K562 (cell line): ENCODE measurements at regions not wholly inside any gene's neighbourhood (a gene's known extent, or its start where the extent isn't known, plus 50 kb on each side); places are given as distances from the start of the nearest gene placed in this dataset.

Source experiments
- ATAC-seq: fragments of 200-7000 bp; cut with Tn5 transposase; 3 replicates; pipeline ENCODE4 v1.9.1; 2020; ENCODE audit warnings: moderate library complexity
- BruUV-seq: library from RNA; stranded (reverse); fragments of 400-500 nt; replicated peaks from 2 replicates; lab custom pipeline; 2021; lab: Mats Ljungman, UMichigan
- CTCF ChIA-PET: fragments of 300-600 bp; formaldehyde crosslinking; extraction: SDS; loops from one replicate; lab custom pipeline; 2021; ENCODE audit warnings: low intra/inter-chr PET ratio; lab: Yijun Ruan, JAX
- POLR2A ChIA-PET: fragments of 300-600, 350-650 bp; sonication (Branson Sonifier 250); formaldehyde crosslinking; extraction: SDS; loops from one replicate; lab custom pipeline; 2021; ENCODE audit warnings: antibody characterized with exemption, inconsistent platforms; lab: Yijun Ruan, JAX
- DNase-seq, 4 experiments: peaks; one replicate each; pipeline versions ENCODE4 v3.0.0 to v3.0.0-alpha.2; 2011 to 2018; ENCODE audit warnings: low spot score in 3 of 4, mixed read lengths in 3 of 4; ENCODE audit errors: extremely low read depth in 1 of 4
- FAIRE-seq: peaks from 2 replicates; lab custom pipeline; 2011; peaks lifted over from hg19 to GRCh38; lab: Jason Lieb, UNC
- H2AFZ ChIP-seq: 2 replicates; pipeline ENCODE4 v1.6.0; 2011; ENCODE audit warnings: low read depth, low read length, control low read depth, inconsistent platforms
- H3K27ac ChIP-seq: fragments of 200-600 bp; 3 replicates; pipeline ENCODE4 v1.8.0; 2011; ENCODE audit warnings: low read depth, mild to moderate bottlenecking, control low read depth, inconsistent platforms, low read length, moderate library complexity, mixed read lengths; ENCODE audit errors: extremely low read depth
- H3K27me3 ChIP-seq, 2 experiments: fragments of 300-600 bp in 1 of 2; 2 replicates in 1 of 2; 3 replicates in 1 of 2; pipeline versions ENCODE4 v1.6.0 to v1.8.0; 2011; ENCODE audit warnings: inconsistent platforms in 2 of 2, low read length in 2 of 2, mild to moderate bottlenecking in 1 of 2, mixed read lengths in 1 of 2, moderate library complexity in 1 of 2; ENCODE audit not compliant: control insufficient read depth in 2 of 2, insufficient read depth in 2 of 2
- H3K36me3 ChIP-seq: fragments of 300-600 bp; 3 replicates; pipeline ENCODE4 v1.8.0; 2011; ENCODE audit warnings: mild to moderate bottlenecking, low read length, inconsistent platforms; ENCODE audit not compliant: control insufficient read depth, insufficient read depth
- H3K4me1 ChIP-seq, 2 experiments: fragments of 200-600 bp in 1 of 2; replicated peaks in 1 of 2; 2 replicates in 1 of 2; 3 replicates in 1 of 2; pipeline versions ENCODE4 v1.5.1 to v1.8.0; 2011; ENCODE audit warnings: inconsistent platforms in 2 of 2, low read length in 2 of 2, mild to moderate bottlenecking in 1 of 2, mixed read lengths in 1 of 2, moderate library complexity in 1 of 2; ENCODE audit not compliant: control insufficient read depth in 2 of 2, insufficient read depth in 2 of 2
- H3K4me2 ChIP-seq: 2 replicates; pipeline ENCODE4 v1.6.1; 2011; ENCODE audit warnings: low read length, control low read depth, inconsistent platforms, mixed read lengths; ENCODE audit not compliant: insufficient read depth
- H3K4me3 ChIP-seq: fragments of 200-600 bp; sonication (generic), shearing (Covaris generic); 2 replicates; pipeline ENCODE4 v1.5.1; 2016; ENCODE audit warnings: control low read depth, inconsistent platforms
- H3K79me2 ChIP-seq: fragments of 200-600 bp; 3 replicates; pipeline ENCODE4 v1.8.0; 2011; ENCODE audit warnings: low read length, inconsistent platforms; ENCODE audit not compliant: control insufficient read depth, insufficient read depth
- H3K9ac ChIP-seq, 2 experiments: 2 replicates each; pipeline versions ENCODE4 v1.6.0 to v1.6.1; 2011; ENCODE audit warnings: low read depth in 2 of 2, low read length in 2 of 2, control low read depth in 1 of 2, inconsistent platforms in 1 of 2, mild to moderate bottlenecking in 1 of 2, mixed read lengths in 1 of 2; ENCODE audit not compliant: insufficient read depth in 1 of 2
- H3K9me1 ChIP-seq: one replicate; pipeline ENCODE4 v1.6.0; 2011; ENCODE audit warnings: inconsistent platforms, mild to moderate bottlenecking, low read length, moderate library complexity; ENCODE audit not compliant: control insufficient read depth, insufficient read depth
- H3K9me3 ChIP-seq: replicated peaks from 2 replicates; pipeline ENCODE4 v1.5.1; 2011; ENCODE audit warnings: low read depth, low read length, inconsistent platforms; ENCODE audit not compliant: control insufficient read depth, insufficient read depth
- H4K20me1 ChIP-seq: replicated peaks from 2 replicates; pipeline ENCODE4 v1.6.1; 2011; ENCODE audit warnings: low read length, inconsistent platforms, mixed read lengths; ENCODE audit not compliant: control insufficient read depth, insufficient read depth
- HSF4 ChIP-seq: fragments of 250-450 bp; sonication (Bioruptor Pico); IDR thresholded peaks from 2 replicates; pipeline ENCODE4 v2.1.2; 2022; ENCODE audit warnings: mild to moderate bottlenecking, moderate library complexity, borderline replicate concordance
- LCOR ChIP-seq: sonication (generic); formaldehyde crosslinking; IDR thresholded peaks from 2 replicates; pipeline ENCODE4 v1.8.0; 2022; ENCODE audit warnings: mild to moderate bottlenecking, missing genetic modification reagents
- SP1 ChIP-seq: sonication (generic); formaldehyde crosslinking; IDR thresholded peaks from 2 replicates; pipeline ENCODE4 v1.8.1; 2022; ENCODE audit warnings: mild to moderate bottlenecking, missing genetic modification reagents
- TAF9B ChIP-seq: fragments of 450-650 bp; IDR thresholded peaks from 2 replicates; pipeline ENCODE4 v1.6.1; 2018; ENCODE audit warnings: mild to moderate bottlenecking; ENCODE audit not compliant: partially characterized antibody
- ZNF217 ChIP-seq: sonication (generic); formaldehyde crosslinking; IDR thresholded peaks from 2 replicates; pipeline ENCODE4 v1.8.0; 2022; ENCODE audit warnings: mild to moderate bottlenecking, missing genetic modification reagents
- ZNF583 ChIP-seq: fragments of 250-450 bp; sonication (Bioruptor Pico); IDR thresholded peaks from 2 replicates; pipeline ENCODE4 v1.4.0; 2020
- WGBS: fragments of 100-300 bp; shearing (Covaris generic); methylation state at CpG from one replicate; pipeline ENCODE4 v1.1.6; 2016; ENCODE audit warnings: low coverage, mixed read lengths; ENCODE audit not compliant: insufficient coverage; ENCODE audit errors: missing lambda C conversion rate; 5-methylcytosine and 5-hydroxymethylcytosine counted together
- in situ Hi-C: fragments of 300-500 bp; cut with MboI; formaldehyde crosslinking; loops from 4 replicates; pipeline ENCODE4 v1.15.0; 2018; ENCODE audit warnings: inconsistent platforms, mixed read lengths
- intact Hi-C: fragments of 100-400 bp; cut with micrococcal nuclease; formaldehyde crosslinking; loops from 2 replicates; pipeline ENCODE4 v1.14.2; 2022
- TF ChIP-seq, protein P1 (sequence below): sonication (generic); formaldehyde crosslinking; IDR thresholded peaks from 2 replicates; pipeline ENCODE4 v1.8.0; 2022; ENCODE audit warnings: mild to moderate bottlenecking, missing genetic modification reagents
- TF ChIP-seq, protein P2 (sequence below): sonication (generic); formaldehyde crosslinking; IDR thresholded peaks from 2 replicates; pipeline ENCODE4 v1.8.0; 2022; ENCODE audit warnings: mild to moderate bottlenecking, missing genetic modification reagents

DNA sequence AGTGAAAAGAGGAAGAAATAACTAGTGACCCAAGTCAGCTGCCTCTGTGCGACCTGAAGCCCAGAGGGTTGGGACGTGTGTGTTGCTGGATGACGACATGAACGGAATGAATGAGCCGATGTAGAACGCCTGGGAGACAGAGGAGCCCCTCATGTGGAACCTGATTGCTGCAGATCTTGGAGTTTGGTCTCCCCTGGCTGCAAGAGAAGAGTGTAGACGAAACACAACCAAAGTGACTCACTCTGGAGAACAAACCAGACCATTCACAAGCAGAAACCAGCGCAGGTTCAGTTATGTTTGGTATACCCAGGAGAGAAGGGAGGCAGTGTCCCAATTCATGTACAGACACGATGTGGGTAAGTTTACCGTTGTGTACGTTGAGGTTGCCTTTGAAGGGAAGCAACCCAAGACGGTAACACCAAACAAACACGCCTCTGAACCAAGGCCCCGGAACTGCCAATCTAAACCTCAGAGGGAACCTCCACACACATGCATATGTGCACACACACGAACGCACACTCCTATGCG, 265.9 kb downstream of the BMP7 start:
- Histone ChIP-seq H3K4me2 (no peak overlapping the region), H3K9me3 (no peaks in the 10 kb centered on the region; the same call in none of the 2 replicates), H3K27me3 (peaks cover 0 to 41% of the 10 kb centered on the region in 2 experiments; a peak in 2 of 5 replicates), H3K36me3 (no peaks in the 10 kb centered on the region), H2AFZ (no peak overlapping the region), H4K20me1 (no peaks in the 10 kb centered on the region), H3K27ac (no peak overlapping the region), H3K4me3 (no peak overlapping the region), H3K4me1 (peaks cover 0 to 3% of the 10 kb centered on the region in 2 experiments; a peak in 1 of 5 replicates), H3K79me2 (no peaks in the 10 kb centered on the region), H3K9ac (no peak overlapping the region)
- POLR2A ChIA-PET = no interaction called here
- ATAC-seq = no peak
- FAIRE-seq = no peak
- WGBS = under 1% methylated on average over 17 of the region's 17 CpGs
- in situ Hi-C loops (no loop called here), intact Hi-C loops (no loop called here)
- no TSS peak for BruUV-seq
- CTCF ChIA-PET = no interaction called here
- no peak for DNase-seq
- no peak for TF ChIP-seq ZNF217 (CRISPR knock-in tag)
- no peak for TF ChIP-seq SP1 (CRISPR knock-in tag)
- TF ChIP-seq, all 486 proteins: peak for 0
- H3K9me1 ChIP-seq = no peaks in the 10 kb centered on the region

DNA sequence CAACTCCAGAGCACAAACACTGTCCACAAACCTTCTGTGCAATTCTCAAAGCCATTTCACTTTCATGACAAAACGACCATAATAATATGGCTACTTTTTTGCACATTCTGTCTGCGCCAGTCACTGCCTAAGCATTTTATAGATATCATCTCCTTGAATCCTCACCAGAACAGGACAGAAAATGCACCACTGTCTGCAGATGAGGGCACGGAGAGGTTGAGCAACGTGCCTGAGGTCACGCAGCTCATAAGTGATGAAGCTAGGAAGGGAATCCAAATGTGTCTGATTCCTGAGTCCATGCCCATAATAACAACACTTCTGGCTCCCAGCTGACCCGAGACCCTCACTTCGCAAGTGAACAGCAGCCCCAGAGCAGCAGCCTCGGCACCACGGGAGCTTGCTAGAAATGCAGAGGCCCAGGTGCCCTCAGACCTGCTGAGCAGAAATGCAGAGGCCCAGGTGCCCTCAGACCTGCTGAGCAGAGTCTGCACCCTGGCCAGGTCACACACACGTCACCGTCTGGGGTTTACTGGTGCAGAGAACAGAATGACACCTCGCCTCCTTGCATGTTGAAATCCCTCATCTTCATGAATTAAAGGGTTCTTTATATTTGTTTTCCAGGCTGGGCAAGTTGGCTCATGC, 265.2 kb downstream of the BMP7 start:
- BruUV-seq = no TSS peak
- TF ChIP-seq, protein P1, sequence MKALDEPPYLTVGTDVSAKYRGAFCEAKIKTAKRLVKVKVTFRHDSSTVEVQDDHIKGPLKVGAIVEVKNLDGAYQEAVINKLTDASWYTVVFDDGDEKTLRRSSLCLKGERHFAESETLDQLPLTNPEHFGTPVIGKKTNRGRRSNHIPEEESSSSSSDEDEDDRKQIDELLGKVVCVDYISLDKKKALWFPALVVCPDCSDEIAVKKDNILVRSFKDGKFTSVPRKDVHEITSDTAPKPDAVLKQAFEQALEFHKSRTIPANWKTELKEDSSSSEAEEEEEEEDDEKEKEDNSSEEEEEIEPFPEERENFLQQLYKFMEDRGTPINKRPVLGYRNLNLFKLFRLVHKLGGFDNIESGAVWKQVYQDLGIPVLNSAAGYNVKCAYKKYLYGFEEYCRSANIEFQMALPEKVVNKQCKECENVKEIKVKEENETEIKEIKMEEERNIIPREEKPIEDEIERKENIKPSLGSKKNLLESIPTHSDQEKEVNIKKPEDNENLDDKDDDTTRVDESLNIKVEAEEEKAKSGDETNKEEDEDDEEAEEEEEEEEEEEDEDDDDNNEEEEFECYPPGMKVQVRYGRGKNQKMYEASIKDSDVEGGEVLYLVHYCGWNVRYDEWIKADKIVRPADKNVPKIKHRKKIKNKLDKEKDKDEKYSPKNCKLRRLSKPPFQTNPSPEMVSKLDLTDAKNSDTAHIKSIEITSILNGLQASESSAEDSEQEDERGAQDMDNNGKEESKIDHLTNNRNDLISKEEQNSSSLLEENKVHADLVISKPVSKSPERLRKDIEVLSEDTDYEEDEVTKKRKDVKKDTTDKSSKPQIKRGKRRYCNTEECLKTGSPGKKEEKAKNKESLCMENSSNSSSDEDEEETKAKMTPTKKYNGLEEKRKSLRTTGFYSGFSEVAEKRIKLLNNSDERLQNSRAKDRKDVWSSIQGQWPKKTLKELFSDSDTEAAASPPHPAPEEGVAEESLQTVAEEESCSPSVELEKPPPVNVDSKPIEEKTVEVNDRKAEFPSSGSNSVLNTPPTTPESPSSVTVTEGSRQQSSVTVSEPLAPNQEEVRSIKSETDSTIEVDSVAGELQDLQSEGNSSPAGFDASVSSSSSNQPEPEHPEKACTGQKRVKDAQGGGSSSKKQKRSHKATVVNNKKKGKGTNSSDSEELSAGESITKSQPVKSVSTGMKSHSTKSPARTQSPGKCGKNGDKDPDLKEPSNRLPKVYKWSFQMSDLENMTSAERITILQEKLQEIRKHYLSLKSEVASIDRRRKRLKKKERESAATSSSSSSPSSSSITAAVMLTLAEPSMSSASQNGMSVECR (CRISPR knock-in tag) = no peak
- no peak for TF ChIP-seq ZNF583 (CRISPR knock-in tag)
- no peak for TF ChIP-seq TAF9B
- no peak for TF ChIP-seq LCOR
- TF ChIP-seq, protein P2, sequence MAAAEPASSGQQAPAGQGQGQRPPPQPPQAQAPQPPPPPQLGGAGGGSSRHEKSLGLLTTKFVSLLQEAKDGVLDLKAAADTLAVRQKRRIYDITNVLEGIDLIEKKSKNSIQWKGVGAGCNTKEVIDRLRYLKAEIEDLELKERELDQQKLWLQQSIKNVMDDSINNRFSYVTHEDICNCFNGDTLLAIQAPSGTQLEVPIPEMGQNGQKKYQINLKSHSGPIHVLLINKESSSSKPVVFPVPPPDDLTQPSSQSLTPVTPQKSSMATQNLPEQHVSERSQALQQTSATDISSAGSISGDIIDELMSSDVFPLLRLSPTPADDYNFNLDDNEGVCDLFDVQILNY (CRISPR knock-in tag) = no peak
- TF ChIP-seq HSF4 (CRISPR knock-in tag) = no peak
- no peak for FAIRE-seq
- ChIA-PET CTCF (no interaction called here), POLR2A (interaction anchor here (0.6 kb wide), 1 partner anchor 336 kb away, joined by 4 read pairs; no protein-coding TSS in a partner anchor)
- Histone ChIP-seq H3K36me3 (no peaks in the 10 kb centered on the region), H3K9me1 (no peaks in the 10 kb centered on the region), H3K4me2 (no peak overlapping the region), H3K9ac (no peak overlapping the region), H3K79me2 (no peaks in the 10 kb centered on the region), H4K20me1 (no peaks in the 10 kb centered on the region), H3K27me3 (peaks cover 0 to 41% of the 10 kb centered on the region in 2 experiments; a peak in 2 of 5 replicates), H2AFZ (no peak overlapping the region), H3K27ac (no peak overlapping the region), H3K4me3 (no peak overlapping the region), H3K9me3 (no peaks in the 10 kb centered on the region; the same call in none of the 2 replicates), H3K4me1 (no peaks in the 10 kb centered on the region)
- intact Hi-C loops (no loop called here), in situ Hi-C loops (no loop called here)
- no peak for ATAC-seq
- DNase-seq = no peak
- WGBS = 3% methylated on average over 12 of the region's 12 CpGs
